GM12801 (cell line): ENCODE measurements at regions not wholly inside any gene's neighbourhood (a gene's known extent, or its start where the extent isn't known, plus 50 kb on each side); places are given as distances from the start of the nearest gene placed in this dataset.

Source experiments
- CTCF ChIP-seq: IDR thresholded peaks from one replicate; pipeline ENCODE4 v1.5.1; 2011; ENCODE audit warnings: control low read depth; ENCODE audit not compliant: insufficient read length; ENCODE audit errors: extremely low read depth

GRCh38 chr21:27820342-27820741, 853.5 kb upstream of the ADAMTS5 start:
- no peak for TF ChIP-seq CTCF

GRCh38 chr21:27819299-27819698, 852.4 kb upstream of the ADAMTS5 start:
- no peak for TF ChIP-seq CTCF

- no peak for TF ChIP-seq CTCF
These were observed 852.0 kb upstream of the ADAMTS5 start for GRCh38 chr21:27818847-27819246.

- TF ChIP-seq CTCF = no peak
These were observed 851.2 kb upstream of the ADAMTS5 start for GRCh38 chr21:27817902-27818623.

DNA sequence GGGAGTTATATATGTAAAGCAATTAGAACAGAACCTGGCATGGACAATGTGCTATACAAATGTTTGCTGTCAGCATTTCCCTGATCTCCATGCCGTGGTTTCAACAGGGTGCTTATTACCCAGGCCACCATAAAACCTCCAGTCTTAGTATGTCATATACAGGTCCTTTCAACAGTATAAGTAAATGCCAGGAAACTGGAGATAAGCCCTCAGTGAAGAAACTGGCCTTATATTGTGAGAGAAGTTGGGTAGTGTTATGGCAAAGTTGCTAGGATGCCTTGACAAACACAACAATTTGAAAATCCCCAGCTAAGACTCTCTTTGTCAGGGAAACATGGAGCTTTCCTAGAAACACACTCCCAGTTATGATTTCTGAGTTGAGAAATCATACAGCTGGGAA, 850.2 kb upstream of the ADAMTS5 start:
- TF ChIP-seq CTCF = no peak

- no peak for TF ChIP-seq CTCF
These were observed 849.4 kb upstream of the ADAMTS5 start for GRCh38 chr21:27816301-27816700.

GRCh38 chr21:27814226-27814625, 847.3 kb upstream of the ADAMTS5 start:
- no peak for TF ChIP-seq CTCF
